Left cardiac atrium (tissue), 4 donors: ENCODE measurements at regions not wholly inside any gene's neighbourhood (a gene's known extent, or its start where the extent isn't known, plus 50 kb on each side); places are given as distances from the start of the nearest gene placed in this dataset.
"Not testable (repeated sequence)": the region's sequence is repeated elsewhere in the genome, so short reads cannot be mapped to it uniquely, and the experiment has no call there.

Experiments used
- ATAC-seq, 2 donors: fragments of 200-7000 bp; cut with Tn5 transposase; one replicate each; pipeline ENCODE4 v1.9.1; 2020; ENCODE audit warnings: mild to moderate bottlenecking in 2 of 2, moderate library complexity in 2 of 2
- DNase-seq: peaks from one replicate; pipeline ENCODE4 v3.0.0-alpha.2; 2020
- intact Hi-C, 2 donors: fragments of 100-400 bp; cut with DNase I; formaldehyde crosslinking; loops; one replicate each; pipeline versions ENCODE4 v1.14.1 to v1.15.1; 2022 to 2023
- donor health status: DM: no; HTN: yes; CAD: no.
- donor health status: DM: no; HTN: yes; CAD: no; lungs with severe emphysema.
- donor health status: DM: yes; HTN: yes; CAD: no.
- donor health status: Dilated cardiomyopathy.

DNA sequence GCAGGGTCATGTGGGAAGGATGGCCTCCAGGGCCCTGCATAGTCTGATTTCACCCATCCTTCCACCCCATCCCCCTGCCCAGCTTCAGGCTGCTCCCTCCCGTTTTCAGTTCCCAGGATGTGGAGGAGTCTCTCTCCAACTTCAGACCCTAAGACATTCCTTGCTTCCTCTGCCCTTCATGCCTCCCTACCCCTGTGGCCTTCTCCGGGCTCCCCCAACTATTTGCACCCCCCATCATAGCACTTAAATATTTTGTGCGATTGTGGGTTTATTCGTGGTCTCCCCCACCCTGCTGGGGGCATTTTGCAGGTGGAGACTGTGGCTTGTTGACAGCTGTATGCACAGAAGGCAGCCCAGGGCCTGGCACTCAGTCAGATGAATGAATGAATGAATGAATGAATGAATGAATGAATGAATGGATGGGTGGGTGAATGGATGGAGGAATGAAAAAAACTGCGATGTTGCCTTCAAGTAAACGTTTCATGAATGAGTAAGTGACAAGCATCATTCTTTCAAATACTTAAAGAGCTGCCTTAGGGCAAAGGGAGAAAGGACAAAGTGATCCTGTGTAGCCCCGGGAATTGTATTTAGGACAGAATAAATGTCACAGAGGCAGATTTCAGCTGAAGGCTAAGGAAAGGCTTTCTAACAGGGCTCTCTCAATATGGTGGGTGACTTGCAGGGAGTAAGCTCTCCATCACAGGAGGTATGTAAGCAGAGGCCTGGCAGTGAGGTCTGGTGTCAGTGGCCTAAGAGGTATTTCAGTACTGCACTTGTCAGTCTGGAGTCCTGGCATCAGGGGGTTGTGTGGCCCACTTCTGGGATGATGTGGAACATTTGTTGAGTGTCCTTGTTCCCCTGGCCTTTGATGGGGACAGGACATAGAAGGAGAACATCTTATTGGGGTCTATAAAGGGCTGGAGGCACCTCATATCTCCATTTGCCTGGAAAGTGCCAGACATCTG is 156.4 kb downstream of the PTPRU start:
- intact Hi-C loops: no loop called here
- DNase-seq (no peak), ATAC-seq (no peak)

DNA sequence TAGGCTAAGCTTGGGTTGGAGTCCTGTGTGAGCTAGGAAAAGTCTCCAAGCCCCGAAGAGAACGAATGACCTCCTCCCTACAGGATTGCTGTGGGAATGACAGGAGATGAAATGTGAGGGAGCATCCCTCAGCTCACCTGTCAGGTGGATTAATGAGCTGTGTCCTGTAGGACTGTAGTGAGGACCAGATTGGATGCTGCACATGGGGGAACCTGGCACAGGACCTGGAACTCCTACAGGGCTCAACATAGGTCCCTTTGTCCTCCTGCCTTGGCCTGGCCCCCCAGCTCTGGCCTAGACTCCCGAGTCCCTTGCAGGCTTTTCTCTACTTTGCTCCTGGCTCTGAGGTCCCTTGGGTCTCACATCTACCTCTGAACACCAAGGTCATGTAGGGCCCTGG is 155.7 kb downstream of the PTPRU start:
- DNase-seq (no peak), ATAC-seq (no peak)

GRCh38 chr1:29391362-29391880 is 155.1 kb downstream of the PTPRU start:
- no peak for ATAC-seq
- intact Hi-C loops: no loop called here
- no peak for DNase-seq

More for the DNA sequence above, 155.7 kb downstream of the PTPRU start:
- intact Hi-C loops: no loop called here

GRCh38 chr1:29390491-29391361 is 154.4 kb downstream of the PTPRU start:
- intact Hi-C loops: no loop called here

DNA sequence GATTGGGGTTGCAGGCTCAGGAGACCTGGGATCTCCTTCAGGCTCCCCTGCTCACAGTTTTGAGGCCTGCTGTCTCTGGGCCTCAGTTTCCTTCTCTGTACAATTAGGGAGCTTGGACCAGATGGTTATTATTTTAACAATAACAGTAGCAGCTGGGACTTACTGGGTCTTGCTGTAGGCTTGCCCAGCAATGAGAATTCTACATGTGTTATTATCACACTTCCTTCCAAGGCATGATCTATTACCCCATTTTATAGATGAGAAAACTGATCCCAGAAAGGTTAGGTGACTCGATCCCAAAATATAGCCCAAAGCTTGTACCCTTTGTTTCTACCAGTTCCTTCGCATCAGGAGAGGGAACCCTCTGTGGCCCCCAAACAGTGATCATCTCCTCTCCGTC is 153.8 kb downstream of the PTPRU start:
- intact Hi-C loops: no loop called here
- ATAC-seq: no peak
- no peak for DNase-seq

More at GRCh38 chr1:29390491-29391361, 154.4 kb downstream of the PTPRU start:
- DNase-seq: no peak
- ATAC-seq: no peak

GRCh38 chr1:29389533-29390041 is 153.3 kb downstream of the PTPRU start:
- intact Hi-C loops: no loop called here
- no peak for DNase-seq

DNA sequence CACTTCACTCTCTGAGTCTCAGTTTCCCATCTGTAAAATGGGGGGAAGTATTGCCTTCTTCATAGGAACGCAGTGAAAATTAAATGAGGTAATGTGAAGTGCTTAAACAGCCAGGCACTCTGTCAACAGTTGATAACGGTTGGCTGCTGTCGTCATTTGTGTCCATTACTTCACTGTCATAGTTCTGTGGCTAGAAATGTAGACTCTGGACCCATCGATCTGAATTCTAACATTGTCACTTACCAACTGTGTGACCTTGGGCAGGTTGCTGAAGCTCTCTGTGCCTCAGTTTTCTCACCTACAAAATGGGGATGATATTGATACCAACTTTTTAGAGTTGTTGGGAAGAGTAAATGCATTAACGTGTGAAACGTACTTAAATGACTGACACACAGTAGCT is 152.6 kb downstream of the PTPRU start:
- intact Hi-C loops: no loop called here
- no peak for ATAC-seq

More at GRCh38 chr1:29389533-29390041, 153.3 kb downstream of the PTPRU start:
- ATAC-seq: no peak

GRCh38 chr1:29388170-29388569 is 151.8 kb downstream of the PTPRU start:
- intact Hi-C loops: no loop called here
- DNase-seq (no peak), ATAC-seq (no peak)

More for the DNA sequence above, 152.6 kb downstream of the PTPRU start:
- DNase-seq: no peak

DNA sequence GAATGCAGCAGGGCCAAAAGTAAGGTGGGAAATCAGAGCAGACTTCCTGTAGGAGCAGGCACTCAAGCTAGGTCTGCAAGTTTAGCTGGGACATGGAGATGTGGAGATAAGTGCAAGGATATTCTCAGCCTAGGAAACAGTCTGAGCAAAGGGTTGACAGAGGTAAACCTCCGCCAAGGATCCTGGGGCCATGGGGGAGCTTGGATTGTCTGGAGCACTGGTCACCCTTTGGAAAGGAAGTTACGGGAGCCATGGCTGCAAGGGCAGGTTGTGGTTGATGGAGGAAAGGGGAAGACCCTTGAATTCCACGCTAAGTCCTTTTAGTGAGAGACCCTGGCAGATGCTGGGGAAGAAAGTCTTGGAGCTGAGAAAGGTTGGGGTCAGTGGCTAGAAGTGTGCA is 150.9 kb downstream of the PTPRU start:
- DNase-seq (no peak), ATAC-seq (no peak)
- intact Hi-C loops: no loop called here

- ATAC-seq, DNase-seq, intact Hi-C loops: not testable (repeated sequence)
Observed at GRCh38 chr1:29386453-29386852, 150.1 kb downstream of the PTPRU start.

- ATAC-seq: peak in 1 of 2 donors; percentile 80
- no peak for DNase-seq
- intact Hi-C loops: no loop called here
Observed at GRCh38 chr1:29385966-29386365, 149.6 kb downstream of the PTPRU start.

- intact Hi-C loops: no loop called here
- ATAC-seq (no peak), DNase-seq (no peak)
Observed at GRCh38 chr1:29384496-29385015, 148.2 kb downstream of the PTPRU start.

DNA sequence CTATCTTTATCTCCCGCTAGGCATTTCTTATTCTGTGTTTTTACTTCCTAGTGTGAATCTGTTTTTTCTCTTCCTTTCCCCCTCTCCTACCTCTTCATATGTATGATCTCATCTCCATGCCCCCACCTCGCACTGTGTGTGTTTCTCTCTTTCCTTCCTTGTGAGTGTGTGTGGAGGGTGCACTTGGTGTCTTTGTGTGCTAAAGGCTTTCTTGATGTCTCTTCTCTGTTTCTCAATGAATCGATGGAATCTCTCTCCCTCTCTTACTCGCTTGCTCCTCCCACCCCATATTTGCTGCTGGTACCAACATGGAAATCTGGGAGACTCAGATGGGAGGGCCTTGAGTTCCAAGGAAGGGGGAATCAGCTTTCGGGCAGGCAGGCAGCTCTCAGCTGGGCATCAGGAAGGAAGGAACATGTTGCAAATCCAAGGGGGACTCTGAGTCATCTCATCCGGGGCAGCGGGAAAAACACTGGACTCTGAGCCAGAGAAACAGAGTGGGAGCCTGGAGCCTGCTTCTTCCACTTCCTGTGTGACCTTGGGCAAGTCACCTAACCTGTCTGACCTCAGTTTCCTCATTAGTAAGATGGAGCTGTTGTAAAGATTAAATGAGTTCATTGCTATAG is 147.5 kb downstream of the PTPRU start:
- ATAC-seq (no peak), DNase-seq (no peak)
- intact Hi-C loops: no loop called here

GRCh38 chr1:29382851-29383745 is 146.8 kb downstream of the PTPRU start:
- ATAC-seq (no peak), DNase-seq (no peak)
- intact Hi-C loops: no loop called here

- intact Hi-C loops: no loop called here
- ATAC-seq (no peak), DNase-seq (no peak)
Observed at GRCh38 chr1:29381426-29381825, 145.1 kb downstream of the PTPRU start.

DNA sequence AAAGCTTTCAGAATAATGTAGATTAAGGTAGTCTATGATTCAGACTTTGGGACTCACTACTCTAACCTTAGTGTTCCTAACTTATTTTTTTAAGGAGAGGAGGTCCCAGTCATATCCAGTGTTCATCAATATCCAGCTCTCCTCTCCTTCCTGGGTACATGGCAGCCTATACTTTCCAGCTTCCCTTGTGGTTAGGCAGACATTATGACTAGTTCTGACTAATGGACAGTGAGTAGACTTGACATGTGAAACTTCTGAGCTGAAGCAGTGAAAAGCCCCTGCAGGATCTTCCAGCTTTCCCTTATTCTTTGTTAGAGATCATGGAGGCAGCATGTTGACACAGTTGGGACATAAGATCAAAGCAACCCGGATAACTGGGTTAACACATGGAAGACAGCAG is 144.2 kb downstream of the PTPRU start:
- intact Hi-C loops: no loop called here

DNA sequence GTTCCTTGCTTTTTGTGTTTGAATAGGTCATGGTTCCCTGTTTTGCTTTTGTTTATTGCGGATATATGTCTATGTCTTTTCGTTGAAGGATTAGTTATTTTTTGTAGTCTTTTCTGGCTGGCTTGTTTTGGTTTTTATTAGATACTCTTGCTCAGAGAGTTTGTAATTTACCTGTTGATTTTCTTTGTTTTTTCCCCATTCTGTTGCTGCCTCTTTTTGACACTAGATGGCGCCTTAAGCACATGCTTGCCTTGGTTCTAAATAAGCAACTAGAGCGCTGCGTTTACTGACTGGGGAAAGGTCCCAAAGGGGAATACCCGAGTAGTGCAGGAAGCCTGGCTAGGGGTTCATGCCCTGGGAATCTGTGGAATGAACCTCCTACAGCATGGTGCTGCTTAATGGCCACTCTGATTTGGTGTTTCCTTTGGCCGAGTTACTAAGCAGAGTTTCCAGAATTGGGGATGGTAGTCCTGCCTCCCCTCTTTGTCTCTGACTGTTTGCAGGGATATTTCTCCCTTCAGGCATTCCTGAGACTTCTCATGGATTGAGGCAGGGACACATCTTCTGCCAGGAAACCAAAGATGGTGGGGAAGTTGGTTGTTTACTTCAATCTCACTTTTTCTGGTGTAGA is 143.2 kb downstream of the PTPRU start:
- intact Hi-C loops: no loop called here
- ATAC-seq (no peak), DNase-seq (no peak)

More for the DNA sequence above, 144.2 kb downstream of the PTPRU start:
- ATAC-seq (no peak), DNase-seq (no peak)
